Right hindlimb (tissue), 1 donor: ENCODE measurements at regions not wholly inside any gene's neighbourhood (a gene's known extent, or its start where the extent isn't known, plus 50 kb on each side); places are given as distances from the start of the nearest gene placed in this dataset.

Experiments used
- DNase-seq: peaks from one replicate; pipeline ENCODE4 v3.0.0-alpha.2; 2018

DNA sequence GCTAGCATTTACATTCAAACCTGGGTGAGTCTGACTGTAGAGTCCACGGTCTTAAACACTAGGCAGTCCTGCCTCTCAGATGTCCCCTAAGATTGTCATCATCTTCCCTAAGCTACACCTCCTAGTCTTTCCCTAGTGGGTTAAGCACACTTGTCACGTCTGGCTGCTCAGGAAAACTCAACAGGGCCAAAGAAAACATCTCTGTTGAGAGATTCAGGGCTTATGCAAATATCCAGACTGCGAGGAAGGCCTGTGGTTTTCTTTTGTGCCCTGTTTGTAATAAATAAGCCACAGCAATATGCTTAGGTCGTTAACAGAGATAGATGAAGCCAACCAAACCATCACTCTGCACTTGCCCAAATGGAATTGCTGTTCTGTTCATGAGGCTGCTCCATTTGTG is 472.6 kb upstream of the DEPDC1 start:
- no peak for DNase-seq

DNA sequence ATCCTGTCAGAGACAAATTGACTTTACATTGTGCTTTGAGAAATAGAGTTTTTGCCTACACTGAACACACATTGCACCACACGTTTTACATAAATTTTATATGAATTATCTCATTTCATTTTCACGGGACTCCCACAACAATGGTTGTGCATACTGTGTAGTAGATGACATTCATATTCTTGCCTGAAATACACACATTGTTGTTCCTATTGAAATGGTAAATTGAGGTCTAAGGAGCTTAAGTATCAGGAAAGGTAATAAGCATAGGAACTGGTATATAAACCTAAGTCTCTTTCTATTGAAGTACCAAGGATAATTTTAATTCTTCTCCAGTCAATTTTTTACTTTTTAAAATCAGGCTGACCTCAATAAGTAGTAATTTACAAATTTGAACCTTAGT is 473.7 kb upstream of the DEPDC1 start:
- DNase-seq, result no peak

DNA sequence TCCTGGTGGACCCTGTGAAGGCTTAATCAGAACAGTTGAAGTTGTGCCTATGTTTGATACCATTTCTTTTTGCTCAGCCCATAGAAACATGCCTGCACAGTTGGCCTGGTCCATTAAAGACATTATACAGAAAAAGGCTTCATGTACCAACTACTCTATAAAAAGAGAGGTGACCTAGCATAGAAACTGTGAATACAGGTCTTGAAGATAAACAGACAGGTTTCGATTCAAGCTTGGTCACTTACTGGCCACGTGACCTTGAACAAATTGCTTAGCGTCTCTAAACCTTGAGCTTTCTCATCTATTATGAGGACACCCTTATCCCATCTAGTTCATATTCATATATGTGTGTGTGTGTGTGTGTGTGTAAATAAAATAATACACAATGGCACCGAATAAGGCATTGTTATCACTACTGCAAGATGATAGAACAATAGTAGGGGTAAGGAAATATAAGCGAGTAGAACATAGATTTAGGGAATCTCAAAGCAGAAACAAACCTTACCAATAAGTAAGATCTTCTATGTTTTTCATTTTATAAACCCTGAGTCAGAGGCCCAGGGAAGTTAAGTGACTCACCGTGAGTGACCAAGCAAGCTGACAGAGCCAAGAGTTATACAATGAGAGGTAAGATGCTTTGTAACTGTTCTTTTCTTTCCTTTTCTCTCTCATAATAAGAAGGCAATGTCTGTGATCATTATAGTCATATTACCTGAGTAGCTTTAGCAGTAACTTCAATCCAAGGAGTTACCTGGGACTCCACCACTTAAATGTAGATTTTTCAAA is 476.8 kb upstream of the DEPDC1 start:
- no peak for DNase-seq

DNA sequence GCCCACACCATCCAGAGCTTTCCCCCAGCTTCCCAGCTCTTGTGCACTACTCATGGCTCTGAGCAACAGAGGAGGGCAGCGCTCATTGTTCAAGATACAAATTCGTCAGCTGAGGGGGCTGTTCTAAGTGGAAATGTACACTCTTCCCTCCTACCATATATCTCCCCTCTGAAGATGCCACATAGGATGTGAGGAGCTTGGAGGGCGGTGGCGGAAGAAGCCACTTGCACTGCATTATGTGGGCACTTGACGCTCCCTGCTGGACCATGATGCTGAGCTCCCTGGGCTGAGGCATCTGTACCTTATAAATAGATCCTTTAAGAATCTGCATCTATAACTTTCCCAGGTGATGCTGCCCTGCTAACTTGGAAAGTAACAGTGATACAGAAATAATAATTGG is 477.6 kb upstream of the DEPDC1 start:
- no peak for DNase-seq

DNA sequence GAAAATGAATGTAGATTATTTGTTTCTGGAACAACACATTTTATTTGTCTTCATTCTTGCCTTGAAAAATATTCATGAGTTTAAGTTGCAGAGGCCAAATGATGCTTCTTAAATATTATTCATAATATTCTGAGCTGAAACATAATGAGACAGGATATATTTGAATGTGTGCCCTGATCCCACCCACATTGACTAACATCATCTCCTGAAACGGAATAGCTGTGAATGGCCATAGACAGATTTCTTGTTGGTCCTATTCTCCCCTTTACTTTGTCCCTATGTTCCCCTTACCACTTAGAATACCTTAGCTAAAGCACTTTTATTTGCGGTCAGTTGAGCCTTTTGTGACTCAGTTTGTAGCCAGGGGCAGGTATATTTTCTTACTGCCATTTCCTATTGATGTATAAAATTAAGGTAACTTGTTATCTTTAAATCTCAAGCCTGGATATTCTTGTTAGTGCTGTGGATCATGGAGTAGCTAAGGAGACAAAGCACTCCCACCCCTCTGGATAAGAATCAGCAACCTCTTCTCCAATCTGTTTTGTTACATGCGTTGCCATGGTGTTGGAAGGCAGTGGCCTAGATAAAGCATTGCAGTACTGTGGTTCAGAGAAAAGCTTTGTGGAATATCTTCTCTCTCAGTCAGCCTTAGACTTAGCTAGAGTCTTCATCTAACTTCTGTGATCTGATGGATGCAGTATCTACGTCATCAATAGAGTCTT is 478.5 kb upstream of the DEPDC1 start:
- DNase-seq, result peak; percentile 32

DNA sequence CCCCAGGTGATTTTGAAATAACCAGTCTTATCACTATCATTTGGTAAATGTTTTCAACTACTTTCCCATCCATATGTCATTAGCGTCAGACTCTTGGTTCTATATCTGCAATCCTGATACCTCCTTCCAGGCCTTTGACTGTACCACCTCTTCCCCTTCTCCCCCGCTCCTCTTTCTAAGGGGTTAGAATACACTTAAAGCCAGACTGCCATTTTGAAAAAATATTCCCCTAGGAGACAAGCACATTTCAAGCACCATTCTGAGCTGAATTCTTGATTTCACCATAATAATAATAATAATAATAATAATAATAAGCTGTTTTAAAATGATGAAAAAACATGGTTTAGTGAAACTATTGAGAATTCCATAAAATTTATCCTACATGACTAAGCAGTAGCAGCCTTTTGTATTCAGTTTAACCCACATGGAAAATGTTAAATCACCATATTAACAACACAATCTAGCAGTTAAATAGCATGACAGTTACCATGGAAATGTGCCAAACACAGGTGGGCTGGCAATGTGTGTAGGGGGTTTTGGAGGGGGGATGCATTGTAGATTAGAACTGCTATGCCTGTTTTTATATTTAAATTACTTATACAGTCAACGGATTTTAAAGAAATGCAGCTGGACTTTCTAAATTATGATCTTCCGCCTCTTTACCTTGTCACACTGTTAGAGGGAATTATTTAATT is 480.2 kb upstream of the DEPDC1 start:
- DNase-seq, result no peak

DNA sequence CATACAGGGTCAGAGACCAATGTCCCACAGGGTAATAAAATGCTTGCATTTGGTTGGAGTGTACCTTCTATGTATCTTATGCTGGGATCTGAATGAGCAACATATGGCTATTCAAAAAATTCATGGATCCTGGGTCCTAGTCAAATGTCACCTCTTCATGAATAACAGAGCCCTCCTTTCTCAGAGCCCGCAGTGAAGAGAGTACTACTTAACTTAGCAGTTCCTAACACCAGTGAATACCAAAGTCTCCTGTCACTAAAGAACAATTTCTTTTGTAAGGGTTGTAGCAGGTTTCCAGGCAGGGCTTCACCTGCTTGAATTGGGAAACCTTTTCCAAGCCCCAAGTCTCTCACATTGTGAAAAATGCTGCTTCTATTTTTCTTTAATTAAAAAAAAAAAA is 483.0 kb upstream of the DEPDC1 start:
- no peak for DNase-seq

DNA sequence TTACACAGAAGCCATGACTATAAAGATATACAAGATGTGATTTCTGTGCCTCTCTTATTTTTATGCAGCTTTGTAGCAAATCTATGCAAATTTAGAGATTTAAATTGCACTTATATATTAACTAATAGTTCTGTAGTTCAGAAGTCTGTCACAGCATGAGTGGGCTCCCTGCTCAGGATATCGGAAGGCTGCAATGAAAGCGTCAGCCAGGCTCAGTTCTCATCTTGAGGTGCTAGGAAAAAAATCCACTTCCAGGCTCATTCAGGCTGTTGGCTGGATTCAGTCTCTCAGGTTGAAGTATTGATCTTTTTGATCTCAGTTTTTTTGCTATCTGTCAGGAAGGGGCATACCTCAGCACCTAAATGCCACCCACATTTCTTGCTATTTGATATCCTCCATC is 487.4 kb upstream of the DEPDC1 start:
- DNase-seq, result no peak

DNA sequence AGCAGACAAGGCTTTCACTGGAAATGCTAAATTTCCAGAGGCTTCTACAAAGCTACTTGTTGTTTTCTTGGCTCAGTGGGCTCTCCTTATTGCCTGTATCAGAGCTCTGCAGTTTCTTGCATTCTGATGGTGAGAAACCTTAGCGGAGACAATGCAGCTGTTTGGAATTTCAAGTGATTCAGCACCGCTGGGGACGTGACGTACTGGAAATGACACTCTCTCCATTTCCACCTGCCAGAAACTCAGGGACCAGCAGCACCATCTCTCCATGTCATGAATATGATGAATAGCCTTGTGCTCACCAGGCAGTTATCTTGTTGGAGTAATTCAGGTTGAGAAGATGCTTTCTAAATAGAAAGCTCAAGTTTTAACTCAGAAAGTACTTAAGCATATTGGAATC is 497.2 kb upstream of the DEPDC1 start:
- no peak for DNase-seq

DNA sequence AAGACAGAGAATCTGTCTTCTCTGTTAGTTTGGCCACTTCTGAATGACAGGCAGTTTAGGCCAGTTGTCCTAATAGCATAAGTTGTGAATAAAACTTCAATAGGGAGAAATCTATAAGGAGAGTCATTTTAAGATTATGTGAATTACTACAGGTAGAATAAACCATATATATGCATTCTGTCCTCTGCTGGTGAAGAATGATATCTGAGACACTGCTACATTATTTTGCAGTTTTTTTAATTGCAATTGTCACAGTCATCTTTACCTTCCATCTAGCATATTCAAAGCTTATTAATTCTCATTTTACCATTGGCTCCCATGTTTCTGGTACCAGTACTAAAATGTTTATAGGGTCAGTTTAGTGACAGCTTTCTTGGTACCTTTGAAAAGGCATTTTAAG is 519.6 kb upstream of the DEPDC1 start:
- DNase-seq, result no peak

DNA sequence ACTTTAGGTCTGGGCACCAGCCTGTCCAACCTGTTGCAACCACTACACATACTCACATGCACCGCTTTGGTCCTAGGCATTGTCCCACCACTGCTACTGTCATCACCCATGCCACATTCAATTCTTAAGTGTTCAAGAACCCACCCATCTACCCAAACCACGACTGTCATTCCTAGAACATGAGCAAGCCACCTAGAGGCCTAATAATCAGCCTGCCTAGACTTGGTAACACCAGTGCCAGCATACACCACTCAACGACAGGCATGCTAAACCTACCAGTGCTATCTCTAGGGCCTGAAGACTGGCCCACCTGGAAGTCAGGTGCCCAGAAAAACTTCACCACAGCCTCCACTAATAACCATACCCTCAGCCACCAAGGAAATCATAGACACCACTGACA is 532.8 kb upstream of the DEPDC1 start:
- no peak for DNase-seq

DNA sequence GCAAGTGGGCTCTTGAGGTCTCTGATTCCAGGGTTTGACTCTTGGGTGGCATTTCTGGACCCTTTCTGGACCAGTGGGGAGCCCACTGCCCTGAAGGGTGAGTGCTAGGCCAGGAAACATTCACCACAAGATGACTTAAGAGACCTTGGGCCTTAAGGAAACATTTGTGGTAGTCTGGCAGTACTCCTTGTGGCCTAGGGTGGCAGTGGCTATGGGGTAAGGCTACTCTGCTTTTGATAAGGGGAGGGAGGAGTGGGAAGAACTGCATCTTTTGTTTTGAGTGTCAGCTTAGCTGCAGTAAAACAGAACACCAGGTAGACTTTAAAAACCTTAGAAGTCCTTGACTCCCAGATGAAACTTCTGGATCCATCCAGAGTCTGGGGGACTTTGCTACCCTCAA is 529.3 kb upstream of the LRRC7 start:
- DNase-seq, result no peak

DNA sequence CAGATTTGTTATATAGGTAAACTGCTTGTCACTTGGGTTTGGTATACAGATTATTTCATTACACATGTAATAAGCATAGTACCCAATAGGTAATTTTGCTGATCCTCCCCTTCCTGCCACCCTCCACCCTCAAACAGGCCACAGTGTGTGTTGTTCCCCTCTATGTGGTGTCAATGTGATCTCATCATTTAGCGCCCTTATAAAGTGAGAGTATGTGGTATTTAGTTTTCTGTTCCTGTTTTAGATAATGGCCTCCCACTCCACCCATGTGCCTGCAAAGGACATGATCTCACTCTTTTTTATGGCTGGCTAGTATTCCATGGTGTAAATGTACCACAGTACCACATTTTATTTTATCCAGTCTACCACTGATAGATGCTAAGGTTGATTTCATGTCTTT is 522.1 kb upstream of the LRRC7 start:
- no peak for DNase-seq

DNA sequence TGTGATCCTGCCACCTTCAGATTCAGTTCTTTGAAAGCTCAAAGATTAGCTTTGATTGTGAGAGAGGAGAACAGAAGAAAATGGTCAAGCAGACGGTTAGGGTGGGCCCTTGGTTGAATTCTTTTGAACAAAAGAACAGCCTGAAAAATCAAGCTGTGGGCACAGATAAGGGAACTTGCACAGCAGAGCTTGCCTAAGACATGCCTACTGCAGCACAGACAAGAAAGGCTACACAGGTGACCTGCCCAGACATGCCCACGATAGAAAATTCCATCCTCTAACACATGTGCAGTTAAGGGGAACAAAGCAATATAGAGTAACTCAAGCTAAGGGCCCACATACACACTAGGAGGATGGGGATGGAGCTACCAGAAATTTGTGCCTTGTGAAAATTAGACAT is 512.5 kb upstream of the LRRC7 start:
- no peak for DNase-seq

DNA sequence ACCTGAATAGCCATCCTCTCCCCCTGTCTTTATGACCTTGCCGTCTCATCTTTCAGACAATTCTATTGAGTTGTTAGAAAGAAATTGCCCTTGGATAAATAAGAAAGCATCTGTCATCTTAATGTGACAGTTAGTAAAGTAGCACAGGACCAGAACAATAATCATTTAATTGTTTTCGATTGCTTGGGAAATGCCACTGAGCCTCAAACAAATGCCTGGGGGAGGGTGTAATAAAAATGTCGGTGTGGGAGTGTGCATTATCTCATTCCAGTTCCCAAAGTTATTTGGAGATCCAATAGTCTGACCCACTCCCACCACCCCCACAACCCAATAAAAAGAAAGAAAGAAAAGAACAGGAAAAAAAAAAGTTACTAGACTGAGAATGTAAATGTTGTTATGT is 509.3 kb upstream of the LRRC7 start:
- no peak for DNase-seq

DNA sequence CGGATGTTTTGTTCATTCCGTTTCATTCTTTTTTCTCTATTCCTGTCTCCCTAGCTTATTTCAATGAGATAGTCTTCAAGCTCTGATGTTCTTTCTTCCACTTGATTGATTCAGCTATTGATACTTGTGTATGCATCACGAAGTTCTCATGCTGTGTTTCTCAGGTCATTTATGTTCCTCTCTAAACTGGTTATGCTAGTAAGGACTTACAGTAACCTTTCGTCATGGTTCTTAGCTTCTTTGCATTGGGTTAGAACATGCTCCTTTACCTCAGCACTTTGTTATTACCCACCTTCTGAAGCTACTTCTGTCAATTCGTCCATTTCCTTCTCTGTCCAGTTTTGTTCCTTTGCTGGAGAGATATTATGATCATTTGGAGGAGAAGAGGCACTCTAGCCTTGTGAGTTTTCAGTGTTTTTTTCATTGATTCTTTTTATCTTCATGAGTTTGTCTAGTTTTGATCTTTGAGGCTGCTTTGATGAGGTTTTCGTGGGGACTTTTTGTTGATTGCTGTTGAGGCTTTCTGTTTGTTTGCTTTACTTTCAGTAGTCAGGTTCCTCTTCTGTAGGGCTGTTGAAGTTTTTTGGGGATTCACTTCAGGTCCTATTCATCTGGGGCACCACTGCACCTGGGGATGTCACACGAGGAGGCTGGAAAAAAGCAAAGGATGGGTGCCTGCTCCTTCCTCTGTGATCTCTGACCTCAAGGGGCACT is 496.9 kb upstream of the LRRC7 start:
- no peak for DNase-seq

DNA sequence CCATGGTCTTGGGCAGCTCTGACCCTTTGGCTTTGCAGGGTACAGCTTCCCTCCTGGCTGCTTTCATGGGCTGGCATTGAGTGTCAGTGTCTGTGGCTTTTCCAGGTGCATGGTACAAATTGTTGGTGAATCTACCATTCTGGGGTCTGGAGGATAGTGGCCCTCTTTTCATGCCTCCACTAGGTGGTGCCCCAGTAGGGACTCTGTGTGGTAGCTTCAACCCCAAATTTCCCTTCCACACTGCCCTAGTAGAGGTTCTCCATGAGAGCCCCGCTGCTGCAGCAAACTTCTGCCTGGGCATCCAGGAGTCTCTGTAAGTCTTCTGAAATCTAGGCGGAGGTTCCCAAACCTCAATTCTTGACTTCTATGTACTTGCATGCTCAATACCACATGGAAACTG is 494.5 kb upstream of the LRRC7 start:
- no peak for DNase-seq

DNA sequence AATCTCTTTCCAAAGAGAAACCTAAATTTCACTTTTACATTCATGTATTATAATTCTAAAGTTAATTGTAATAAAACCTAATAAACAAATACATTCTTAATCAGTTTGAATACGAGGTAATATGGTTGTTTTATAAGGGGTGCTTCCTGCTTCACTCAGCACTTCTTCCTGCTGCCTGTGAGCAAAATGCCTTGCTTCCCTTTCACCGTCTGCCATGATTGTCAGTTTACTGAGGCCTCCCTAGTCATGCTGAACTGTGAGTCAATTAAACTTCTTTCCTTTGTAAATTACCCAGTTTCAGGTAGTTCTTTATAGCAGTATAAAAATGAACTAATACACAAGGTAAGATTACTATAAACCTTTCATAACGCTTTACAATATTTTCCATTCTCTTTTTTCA is 491.1 kb upstream of the LRRC7 start:
- no peak for DNase-seq

DNA sequence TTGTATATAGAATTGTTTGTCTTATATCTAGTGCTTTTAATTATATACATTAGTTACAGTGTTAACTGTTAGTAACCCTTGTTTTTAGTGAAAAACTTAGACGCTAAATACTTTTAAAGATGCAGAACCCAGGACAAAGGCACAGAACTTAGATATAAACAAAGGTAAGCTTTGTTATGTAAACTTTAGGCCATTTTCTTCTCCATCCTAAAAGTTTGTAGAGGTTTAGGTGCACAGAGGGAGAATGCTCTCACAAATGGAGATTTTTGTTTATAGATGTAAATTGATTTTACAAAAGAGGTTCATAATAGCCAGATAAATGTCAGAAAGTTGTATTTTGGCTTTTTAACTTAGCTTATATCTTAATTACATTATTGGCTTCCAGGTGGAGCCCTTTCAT is 490.5 kb upstream of the LRRC7 start:
- DNase-seq, result no peak

DNA sequence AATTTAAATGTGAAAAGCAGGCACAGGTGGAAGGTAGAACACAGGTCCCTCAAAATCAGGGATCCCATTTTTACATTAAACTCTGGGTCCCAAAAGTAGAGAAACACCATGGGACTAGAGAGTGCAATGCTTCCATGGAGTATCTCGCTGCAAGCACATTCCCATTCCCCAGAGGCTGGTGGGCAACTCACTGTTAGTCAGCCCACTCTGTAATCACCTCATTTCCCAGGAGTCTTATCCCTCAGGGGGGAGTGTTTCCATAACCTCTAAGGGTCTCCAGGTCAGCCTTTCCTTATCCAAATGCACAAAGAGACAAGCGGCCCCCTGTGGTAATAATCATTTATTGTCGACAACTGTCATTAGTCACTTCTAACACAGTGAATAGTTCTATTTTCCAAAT is 490.1 kb upstream of the LRRC7 start:
- no peak for DNase-seq

DNA sequence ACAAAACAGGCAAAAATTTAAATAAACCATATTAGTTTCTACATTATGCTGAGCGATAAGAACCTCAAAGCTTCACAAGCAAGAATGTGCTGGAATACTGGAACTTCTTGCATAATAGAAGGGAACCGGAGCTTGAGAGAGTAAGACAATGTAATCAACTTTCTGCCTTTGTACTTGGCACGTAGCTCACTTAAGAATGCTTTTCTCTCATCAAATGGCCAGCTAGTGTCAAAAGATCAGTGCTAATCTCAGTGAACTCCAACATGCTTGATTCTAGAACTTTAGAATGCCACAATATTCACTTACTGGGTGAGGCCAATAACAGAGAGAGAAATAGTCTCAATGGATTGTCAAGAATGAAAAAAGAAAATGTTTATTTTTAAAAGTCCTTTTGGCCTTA is 486.1 kb upstream of the LRRC7 start:
- DNase-seq, result no peak

DNA sequence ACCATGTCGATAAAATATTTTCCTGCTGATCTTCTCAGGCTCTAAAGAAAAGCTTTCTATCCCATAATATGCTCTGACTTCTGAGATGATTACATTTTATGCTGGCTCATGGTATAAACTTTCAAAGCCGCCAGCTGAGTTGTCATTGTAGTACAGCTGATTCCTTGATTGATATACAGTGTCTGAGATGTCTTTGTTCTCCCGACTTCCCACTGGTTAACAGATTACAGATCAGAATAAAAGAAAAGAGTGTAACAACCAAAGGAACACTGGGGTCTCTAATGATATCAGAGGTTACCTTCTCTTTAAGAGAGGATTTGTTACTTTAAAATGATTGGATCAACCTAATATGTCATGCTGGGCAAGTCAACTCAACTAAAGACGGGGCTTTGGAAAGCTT is 485.4 kb upstream of the LRRC7 start:
- no peak for DNase-seq

DNA sequence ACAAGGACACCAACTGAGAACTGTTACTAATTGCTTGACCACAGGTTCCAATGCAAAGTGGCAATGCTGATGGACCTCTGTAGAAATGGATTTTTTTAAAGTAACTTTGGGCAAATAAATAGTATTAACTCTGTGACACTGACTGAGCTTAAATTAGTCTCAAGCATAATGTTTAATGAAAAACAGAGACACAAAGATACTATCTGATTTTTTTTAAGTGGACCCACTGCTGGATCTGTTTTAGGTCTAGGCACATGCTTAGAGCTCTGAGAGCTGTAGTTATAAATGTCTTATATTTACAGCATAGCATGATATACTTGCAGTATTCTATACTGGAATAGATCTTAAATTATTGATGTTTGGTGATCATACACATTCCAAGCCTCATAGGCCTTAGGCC is 481.6 kb upstream of the LRRC7 start:
- DNase-seq, result no peak

DNA sequence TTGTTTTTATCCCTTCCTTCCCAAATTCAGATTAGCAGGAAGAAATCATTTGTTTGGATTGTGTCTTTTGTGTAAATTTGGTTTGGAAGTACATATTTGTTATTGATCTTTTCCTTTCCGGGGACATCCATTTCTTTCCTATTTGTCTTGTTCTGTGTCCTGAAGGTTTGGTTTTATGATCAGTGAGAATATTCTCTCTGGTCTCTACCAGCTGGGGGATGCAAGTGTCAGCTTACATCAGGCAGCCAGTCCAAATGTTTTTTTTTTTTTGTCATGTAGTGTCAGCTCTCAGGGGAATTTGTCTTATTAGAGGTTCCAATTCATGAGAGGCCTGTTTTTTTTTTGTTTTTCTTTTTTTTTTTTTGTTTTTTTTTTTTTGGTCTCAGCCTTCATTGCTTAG is 479.2 kb upstream of the LRRC7 start:
- no peak for DNase-seq
